ENCODE measurements at regions not wholly inside any gene's neighbourhood (a gene's known extent, or its start where the extent isn't known, plus 50 kb on each side); places are given as distances from the start of the nearest gene placed in this dataset.
"Not testable (repeated sequence)": the region's sequence is repeated elsewhere in the genome, so short reads cannot be mapped to it uniquely, and the experiment has no call there.

DNA sequence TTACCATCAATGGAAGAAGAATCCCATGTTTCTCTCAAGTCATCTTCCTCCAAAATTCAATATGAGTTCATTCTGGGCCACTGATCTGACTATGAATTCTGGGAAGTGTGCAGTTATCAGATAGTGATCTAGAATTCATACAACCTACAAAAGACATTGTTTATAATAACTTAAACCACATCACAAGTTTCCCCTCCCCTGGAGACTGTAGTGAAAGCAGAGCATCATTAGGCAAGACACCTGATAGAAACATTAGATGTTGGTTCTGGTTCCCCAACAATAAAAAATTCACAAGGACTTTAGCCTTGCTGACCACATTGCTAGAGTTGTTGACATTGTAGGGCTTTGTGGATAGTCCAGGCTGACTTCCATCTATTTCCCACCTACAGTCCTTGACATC, 506.4 kb upstream of the JAG1 start:
- Histone ChIP-seq H3K36me3 (ENCODE audit: insufficient read depth, low read depth, low read length) (no peaks in the 10 kb centered on the region), H3K4me3 (ENCODE audit: low read length) (no peak overlapping the region), H3K9me3 (ENCODE audit: insufficient read depth, low read depth, low read length) (0 out of 2 replicates have a peak, but pooled peaks cover 9% of the 10 kb centered on the region), H3K27me3 (ENCODE audit: insufficient read depth, low read length) (no peaks in the 10 kb centered on the region), H3K27ac (ENCODE audit: low read length) (no peak overlapping the region), H3K4me1 (ENCODE audit: insufficient read depth, low read length) (no peaks in the 10 kb centered on the region), H3K9ac (ENCODE audit: low read depth, low read length) (no peak overlapping the region)

DNA sequence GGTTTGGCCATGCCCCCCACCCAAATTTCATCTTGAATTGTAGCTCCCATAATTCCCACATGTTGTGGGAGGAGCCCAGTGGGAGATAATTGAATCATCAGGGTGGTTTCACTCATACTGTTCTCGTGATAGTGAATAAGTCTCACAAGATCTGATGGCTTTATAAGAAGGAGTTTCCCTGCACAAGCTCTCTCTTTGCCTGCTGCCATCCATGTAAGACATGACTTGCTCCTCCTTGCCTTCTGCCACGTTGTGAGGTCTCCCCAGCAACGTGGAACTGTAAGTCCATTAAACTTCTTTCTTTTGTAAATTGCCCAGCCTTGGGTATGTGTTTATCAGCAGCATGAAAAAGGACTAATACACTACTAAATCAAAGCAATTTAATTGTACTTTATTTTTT, 507.3 kb upstream of the JAG1 start:
- H3K9me3 ChIP-seq (ENCODE audit: insufficient read depth, low read depth, low read length); H3K4me1 ChIP-seq (ENCODE audit: insufficient read depth, low read length); H3K9ac ChIP-seq (ENCODE audit: low read depth, low read length); H3K27me3 ChIP-seq (ENCODE audit: insufficient read depth, low read length); H3K4me3 ChIP-seq (ENCODE audit: low read length); H3K36me3 ChIP-seq (ENCODE audit: insufficient read depth, low read depth, low read length); H3K27ac ChIP-seq (ENCODE audit: low read length): not testable (repeated sequence)

- no peaks in the 10 kb centered on the region for H3K36me3 ChIP-seq (ENCODE audit: insufficient read depth, low read depth, low read length)
- 0 out of 2 replicates have a peak, but pooled peaks cover 9% of the 10 kb centered on the region for H3K9me3 ChIP-seq (ENCODE audit: insufficient read depth, low read depth, low read length)
- no peak overlapping the region for H3K4me3 ChIP-seq (ENCODE audit: low read length)
- no peak overlapping the region for H3K9ac ChIP-seq (ENCODE audit: low read depth, low read length)
- H3K4me1 ChIP-seq (ENCODE audit: insufficient read depth, low read length): no peaks in the 10 kb centered on the region
- H3K27me3 ChIP-seq (ENCODE audit: insufficient read depth, low read length): no peaks in the 10 kb centered on the region
- H3K27ac ChIP-seq (ENCODE audit: low read length): no peak overlapping the region
Measured at GRCh38 chr20:11181966-11182365, 508.2 kb upstream of the JAG1 start.

- no peaks in the 10 kb centered on the region for H3K4me1 ChIP-seq (ENCODE audit: insufficient read depth, low read length)
- no peaks in the 10 kb centered on the region for H3K36me3 ChIP-seq (ENCODE audit: insufficient read depth, low read depth, low read length)
- no peak overlapping the region for H3K27ac ChIP-seq (ENCODE audit: low read length)
- no peaks in the 10 kb centered on the region for H3K27me3 ChIP-seq (ENCODE audit: insufficient read depth, low read length)
- H3K4me3 ChIP-seq (ENCODE audit: low read length): no peak overlapping the region
- no peak overlapping the region for H3K9ac ChIP-seq (ENCODE audit: low read depth, low read length)
- H3K9me3 ChIP-seq (ENCODE audit: insufficient read depth, low read depth, low read length): 0 out of 2 replicates have a peak, but pooled peaks cover 9% of the 10 kb centered on the region
Measured at GRCh38 chr20:11182720-11183119, 508.9 kb upstream of the JAG1 start.

DNA sequence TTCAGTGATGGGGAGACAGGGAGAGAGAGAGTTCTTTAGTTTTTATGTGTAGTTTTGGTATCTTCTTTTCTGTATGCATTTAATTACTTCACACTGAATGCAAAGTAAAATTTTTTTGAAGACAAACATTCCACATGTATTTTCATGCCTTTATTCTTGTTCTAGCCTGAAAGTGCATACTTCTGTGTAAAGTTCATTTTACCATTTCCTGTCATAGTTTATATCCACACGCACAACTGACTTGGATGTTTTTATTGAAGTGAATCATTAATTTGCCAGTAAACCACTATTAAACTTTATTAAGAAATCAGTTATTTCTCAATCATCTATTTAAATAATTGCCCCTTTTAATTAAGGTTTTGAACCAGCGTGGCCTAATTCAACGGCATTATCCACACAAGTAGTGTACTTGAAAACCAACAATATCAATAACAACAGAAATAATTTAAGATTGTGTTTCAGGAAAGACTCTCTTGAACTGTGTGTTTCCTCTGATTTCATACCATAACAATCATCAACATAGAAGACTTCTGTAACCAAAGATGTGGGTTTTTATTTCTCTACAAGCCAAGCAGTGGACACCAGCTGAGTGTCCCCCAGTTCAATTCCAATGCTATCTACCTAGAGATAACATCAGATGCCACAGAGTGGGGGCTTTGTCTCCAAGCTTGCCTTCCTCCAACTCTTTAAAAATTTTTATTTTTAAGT, 512.7 kb upstream of the JAG1 start:
- Histone ChIP-seq H3K27me3 (ENCODE audit: insufficient read depth, low read length) (no peaks in the 10 kb centered on the region), H3K9me3 (ENCODE audit: insufficient read depth, low read depth, low read length) (0 out of 2 replicates have a peak, but pooled peaks cover 2% of the 10 kb centered on the region), H3K4me1 (ENCODE audit: insufficient read depth, low read length) (no peaks in the 10 kb centered on the region), H3K36me3 (ENCODE audit: insufficient read depth, low read depth, low read length) (no peaks in the 10 kb centered on the region), H3K4me3 (ENCODE audit: low read length) (no peak overlapping the region), H3K9ac (ENCODE audit: low read depth, low read length) (no peak overlapping the region), H3K27ac (ENCODE audit: low read length) (no peak overlapping the region)

DNA sequence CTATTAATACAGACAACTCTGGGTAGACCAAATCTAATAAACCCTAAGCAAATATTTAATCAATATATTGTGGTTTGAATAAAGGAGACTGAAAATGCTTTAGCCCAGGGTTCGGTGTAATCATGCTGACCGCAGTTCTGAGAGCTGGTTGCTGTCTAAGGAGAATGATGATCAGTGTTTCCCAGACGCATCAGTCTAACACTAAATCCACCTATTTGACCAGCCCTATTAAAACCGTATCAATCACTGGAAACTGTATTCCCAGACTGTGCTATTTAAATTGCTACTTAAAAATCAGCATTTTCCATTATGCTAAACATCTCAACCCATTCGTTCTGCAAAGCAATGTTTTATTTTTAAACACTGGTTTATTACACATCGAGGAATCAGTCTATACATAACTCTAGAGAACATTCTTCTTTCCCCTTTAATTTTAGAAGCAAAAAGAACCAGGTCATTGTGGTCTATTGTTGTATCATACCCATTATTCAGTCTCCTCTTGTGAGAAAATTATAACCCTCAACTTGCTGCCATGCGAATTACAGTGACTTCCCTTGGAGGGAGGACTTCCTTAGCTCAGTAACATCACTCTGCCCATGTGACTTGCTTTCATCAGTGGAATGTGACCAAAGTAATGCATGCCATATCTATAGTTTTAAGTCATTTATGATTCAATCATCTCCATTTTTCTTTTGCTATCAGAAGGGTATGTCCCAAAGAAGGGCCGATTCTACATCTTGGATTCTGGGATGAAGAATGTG, 515.2 kb upstream of the JAG1 start:
- Histone ChIP-seq H3K36me3 (ENCODE audit: insufficient read depth, low read depth, low read length) (no peaks in the 10 kb centered on the region), H3K9me3 (ENCODE audit: insufficient read depth, low read depth, low read length) (no peaks in the 10 kb centered on the region), H3K4me1 (ENCODE audit: insufficient read depth, low read length) (no peaks in the 10 kb centered on the region), H3K9ac (ENCODE audit: low read depth, low read length) (no peak overlapping the region), H3K4me3 (ENCODE audit: low read length) (no peak overlapping the region), H3K27me3 (ENCODE audit: insufficient read depth, low read length) (no peaks in the 10 kb centered on the region), H3K27ac (ENCODE audit: low read length) (no peak overlapping the region)

- no peak overlapping the region for H3K4me3 ChIP-seq (ENCODE audit: low read length)
- no peaks in the 10 kb centered on the region for H3K36me3 ChIP-seq (ENCODE audit: insufficient read depth, low read depth, low read length)
- no peaks in the 10 kb centered on the region for H3K27me3 ChIP-seq (ENCODE audit: insufficient read depth, low read length)
- no peaks in the 10 kb centered on the region for H3K4me1 ChIP-seq (ENCODE audit: insufficient read depth, low read length)
- H3K9me3 ChIP-seq (ENCODE audit: insufficient read depth, low read depth, low read length): no peaks in the 10 kb centered on the region
- H3K9ac ChIP-seq (ENCODE audit: low read depth, low read length): no peak overlapping the region
- H3K27ac ChIP-seq (ENCODE audit: low read length): no peak overlapping the region
Measured at GRCh38 chr20:11190741-11191140, 516.9 kb upstream of the JAG1 start.

DNA sequence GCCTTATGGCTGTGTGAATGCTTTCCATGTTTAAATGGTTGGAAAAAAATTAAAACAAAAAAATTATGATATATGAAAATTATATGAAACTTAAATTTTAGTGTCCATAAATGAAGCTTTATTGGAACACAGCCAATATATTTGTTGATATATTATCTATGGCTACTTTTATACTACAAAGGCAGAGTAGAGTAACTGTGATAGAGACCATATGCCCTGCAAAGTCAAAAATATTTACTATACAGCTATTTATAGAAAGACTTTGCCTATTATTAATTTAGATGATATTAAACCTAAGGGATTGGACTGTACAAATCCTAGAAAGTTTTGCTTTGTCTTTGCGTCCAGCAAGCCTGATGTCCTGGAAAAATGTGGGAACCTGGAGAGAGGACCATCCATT, 518.3 kb upstream of the JAG1 start:
- Histone ChIP-seq H3K4me3 (ENCODE audit: low read length) (no peak overlapping the region), H3K27ac (ENCODE audit: low read length) (no peak overlapping the region), H3K27me3 (ENCODE audit: insufficient read depth, low read length) (no peaks in the 10 kb centered on the region), H3K9me3 (ENCODE audit: insufficient read depth, low read depth, low read length) (no peaks in the 10 kb centered on the region), H3K9ac (ENCODE audit: low read depth, low read length) (no peak overlapping the region), H3K4me1 (ENCODE audit: insufficient read depth, low read length) (no peaks in the 10 kb centered on the region), H3K36me3 (ENCODE audit: insufficient read depth, low read depth, low read length) (no peaks in the 10 kb centered on the region)

- Histone ChIP-seq H3K36me3 (ENCODE audit: insufficient read depth, low read depth, low read length) (no peaks in the 10 kb centered on the region), H3K9me3 (ENCODE audit: insufficient read depth, low read depth, low read length) (no peaks in the 10 kb centered on the region)
Measured at GRCh38 chr20:11193241-11193640, 519.4 kb upstream of the JAG1 start.

DNA sequence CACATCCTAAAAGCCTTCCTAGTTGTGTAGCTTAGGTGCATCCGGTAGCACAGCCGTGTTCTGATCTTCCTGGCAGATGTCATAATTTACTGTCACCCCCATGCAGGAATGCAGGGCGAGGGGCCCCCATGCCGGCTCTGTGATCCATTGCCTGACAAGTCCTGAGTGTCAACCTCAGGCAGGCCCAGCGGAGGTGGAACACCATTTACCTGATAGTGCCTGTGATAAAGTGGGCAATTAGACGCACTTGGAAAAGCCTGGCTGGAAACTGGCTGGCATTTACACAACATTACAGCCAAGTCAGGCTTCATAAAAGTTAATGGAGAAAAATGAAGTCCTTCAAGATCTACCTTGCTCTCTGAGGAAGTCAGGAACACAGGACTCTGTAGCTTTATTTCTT, 521.4 kb upstream of the JAG1 start:
- Histone ChIP-seq H3K27ac (ENCODE audit: low read length) (no peak overlapping the region), H3K4me1 (ENCODE audit: insufficient read depth, low read length) (no peaks in the 10 kb centered on the region), H3K27me3 (ENCODE audit: insufficient read depth, low read length) (no peaks in the 10 kb centered on the region), H3K9ac (ENCODE audit: low read depth, low read length) (no peak overlapping the region), H3K9me3 (ENCODE audit: insufficient read depth, low read depth, low read length) (no peaks in the 10 kb centered on the region), H3K4me3 (ENCODE audit: low read length) (no peak overlapping the region), H3K36me3 (ENCODE audit: insufficient read depth, low read depth, low read length) (no peaks in the 10 kb centered on the region)

More at GRCh38 chr20:11193241-11193640, 519.4 kb upstream of the JAG1 start:
- Histone ChIP-seq H3K27me3 (ENCODE audit: insufficient read depth, low read length) (no peaks in the 10 kb centered on the region), H3K9ac (ENCODE audit: low read depth, low read length) (no peak overlapping the region), H3K27ac (ENCODE audit: low read length) (no peak overlapping the region), H3K4me1 (ENCODE audit: insufficient read depth, low read length) (no peaks in the 10 kb centered on the region), H3K4me3 (ENCODE audit: low read length) (no peak overlapping the region)

DNA sequence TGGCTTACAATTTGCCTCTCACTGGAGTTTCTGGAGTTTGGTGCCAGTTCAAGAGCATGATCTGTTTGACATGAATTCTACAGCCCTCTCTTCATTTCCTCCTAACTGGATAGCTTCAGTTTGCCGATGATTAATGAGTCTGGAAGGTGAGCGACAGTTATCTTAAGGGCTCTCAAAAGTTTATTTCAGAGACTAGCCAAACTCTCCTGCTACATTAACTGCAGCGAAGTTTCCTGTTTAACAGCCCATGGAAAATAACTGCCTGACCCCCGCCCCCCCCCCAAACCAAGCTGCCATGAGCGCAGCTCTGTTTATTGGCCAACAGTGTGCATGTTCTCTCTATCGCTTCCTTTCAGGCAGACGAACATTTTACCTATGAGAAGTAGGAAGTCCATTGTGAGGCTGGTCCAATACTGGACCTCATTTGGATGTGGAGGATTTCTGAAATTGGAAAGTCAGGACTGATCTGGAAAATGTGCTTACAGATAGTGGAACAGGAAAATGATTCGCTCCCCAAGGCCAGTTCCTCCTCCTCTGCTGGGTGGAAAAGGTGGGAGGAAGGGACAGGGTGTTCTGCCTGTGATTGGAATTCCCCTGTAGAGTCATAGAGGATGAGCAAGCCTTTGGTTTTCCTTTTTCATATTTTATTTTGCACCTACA, 522.2 kb upstream of the JAG1 start:
- H3K36me3 ChIP-seq (ENCODE audit: insufficient read depth, low read depth, low read length): no peaks in the 10 kb centered on the region
- no peak overlapping the region for H3K4me3 ChIP-seq (ENCODE audit: low read length)
- H3K4me1 ChIP-seq (ENCODE audit: insufficient read depth, low read length): no peaks in the 10 kb centered on the region
- no peak overlapping the region for H3K9ac ChIP-seq (ENCODE audit: low read depth, low read length)
- no peaks in the 10 kb centered on the region for H3K27me3 ChIP-seq (ENCODE audit: insufficient read depth, low read length)
- H3K9me3 ChIP-seq (ENCODE audit: insufficient read depth, low read depth, low read length): no peaks in the 10 kb centered on the region
- no peak overlapping the region for H3K27ac ChIP-seq (ENCODE audit: low read length)

DNA sequence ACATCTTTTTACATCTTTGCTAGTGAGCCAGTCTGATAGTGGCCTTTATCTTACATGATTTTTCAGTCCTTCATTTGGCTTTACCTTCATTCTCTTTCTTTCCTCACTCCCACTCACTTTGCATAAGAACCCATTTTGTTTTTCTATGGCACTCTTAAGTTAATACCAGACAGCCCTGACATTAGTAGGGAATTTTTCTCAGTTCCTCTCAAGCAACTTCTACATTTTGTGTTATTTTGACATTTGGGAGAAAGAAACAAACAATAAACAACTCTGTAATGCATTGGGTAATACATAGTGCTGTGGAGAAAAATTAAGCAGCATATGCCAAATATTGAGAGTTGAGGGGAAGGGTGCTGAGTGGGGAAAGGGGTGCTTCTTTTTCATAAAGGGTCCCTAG, 524.1 kb upstream of the JAG1 start:
- Histone ChIP-seq H3K4me3 (ENCODE audit: low read length) (no peak overlapping the region), H3K9ac (ENCODE audit: low read depth, low read length) (no peak overlapping the region), H3K36me3 (ENCODE audit: insufficient read depth, low read depth, low read length) (no peaks in the 10 kb centered on the region), H3K27me3 (ENCODE audit: insufficient read depth, low read length) (no peaks in the 10 kb centered on the region), H3K9me3 (ENCODE audit: insufficient read depth, low read depth, low read length) (no peaks in the 10 kb centered on the region), H3K4me1 (ENCODE audit: insufficient read depth, low read length) (no peaks in the 10 kb centered on the region), H3K27ac (ENCODE audit: low read length) (no peak overlapping the region)

All from iPS-20b (cell line).